ENCODE measurements at regions not wholly inside any gene's neighbourhood (a gene's known extent, or its start where the extent isn't known, plus 50 kb on each side); places are given as distances from the start of the nearest gene placed in this dataset.
A peak's percentile ranks its signal among the peaks of the same experiment; 100 is the strongest.

- ATAC-seq: no peak
Observed at GRCh38 chr13:111640476-111640875, 320.0 kb downstream of the TEX29 start.

DNA sequence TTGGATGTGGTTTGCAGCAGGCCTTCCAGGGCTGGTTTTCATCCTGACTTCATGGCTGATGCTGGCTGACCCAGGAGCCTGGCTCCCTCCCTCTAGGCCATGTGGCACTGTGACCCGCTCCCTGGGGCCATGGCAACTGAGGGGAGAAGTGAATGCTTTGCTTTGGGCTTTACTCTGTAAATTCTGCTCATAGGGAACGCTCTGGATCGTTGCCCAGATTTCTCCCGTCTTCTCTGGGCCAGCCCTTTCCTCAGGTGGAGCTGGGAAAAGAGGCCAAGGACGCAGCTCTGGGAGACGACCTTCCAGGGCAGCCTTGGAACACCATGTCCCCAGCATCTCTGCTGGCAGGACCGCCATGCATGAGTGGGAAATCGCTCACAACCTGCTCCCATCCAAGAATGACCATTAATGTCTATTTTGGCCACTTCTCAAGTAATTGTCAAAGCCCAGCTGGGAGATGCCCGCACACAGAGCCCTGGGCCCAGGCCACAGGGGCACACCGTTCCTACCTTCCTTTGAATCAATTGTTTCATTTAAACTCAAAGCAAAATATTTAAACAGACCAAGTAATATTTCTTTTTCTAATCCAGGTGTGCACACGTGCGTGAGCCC, 321.8 kb downstream of the TEX29 start:
- Histone ChIP-seq H3K9me3 (no peaks in the 10 kb centered on the region), H3K36me3 (no peaks in the 10 kb centered on the region), H3K4me1 (no peaks in the 10 kb centered on the region), H3K27me3 (no peaks in the 10 kb centered on the region), H3K4me3 (no peak overlapping the region), H3K27ac (no peak overlapping the region)
- DNase-seq (no peak), ATAC-seq (no peak)
- intact Hi-C loops (cut with DNase I): no loop called here
- TF ChIP-seq, protein P1, sequence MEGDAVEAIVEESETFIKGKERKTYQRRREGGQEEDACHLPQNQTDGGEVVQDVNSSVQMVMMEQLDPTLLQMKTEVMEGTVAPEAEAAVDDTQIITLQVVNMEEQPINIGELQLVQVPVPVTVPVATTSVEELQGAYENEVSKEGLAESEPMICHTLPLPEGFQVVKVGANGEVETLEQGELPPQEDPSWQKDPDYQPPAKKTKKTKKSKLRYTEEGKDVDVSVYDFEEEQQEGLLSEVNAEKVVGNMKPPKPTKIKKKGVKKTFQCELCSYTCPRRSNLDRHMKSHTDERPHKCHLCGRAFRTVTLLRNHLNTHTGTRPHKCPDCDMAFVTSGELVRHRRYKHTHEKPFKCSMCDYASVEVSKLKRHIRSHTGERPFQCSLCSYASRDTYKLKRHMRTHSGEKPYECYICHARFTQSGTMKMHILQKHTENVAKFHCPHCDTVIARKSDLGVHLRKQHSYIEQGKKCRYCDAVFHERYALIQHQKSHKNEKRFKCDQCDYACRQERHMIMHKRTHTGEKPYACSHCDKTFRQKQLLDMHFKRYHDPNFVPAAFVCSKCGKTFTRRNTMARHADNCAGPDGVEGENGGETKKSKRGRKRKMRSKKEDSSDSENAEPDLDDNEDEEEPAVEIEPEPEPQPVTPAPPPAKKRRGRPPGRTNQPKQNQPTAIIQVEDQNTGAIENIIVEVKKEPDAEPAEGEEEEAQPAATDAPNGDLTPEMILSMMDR (IDR thresholded peaks at IDR 0.05): no peak

More at GRCh38 chr13:111640476-111640875, 320.0 kb downstream of the TEX29 start:
- Histone ChIP-seq H3K27me3 (no peaks in the 10 kb centered on the region), H3K4me3 (no peak overlapping the region), H3K4me1 (no peaks in the 10 kb centered on the region), H3K9me3 (no peaks in the 10 kb centered on the region), H3K27ac (no peak overlapping the region), H3K36me3 (no peaks in the 10 kb centered on the region)
- TF ChIP-seq, protein P1 (IDR thresholded peaks at IDR 0.05): no peak
- DNase-seq: no peak
- intact Hi-C loops (cut with DNase I): no loop called here

DNA sequence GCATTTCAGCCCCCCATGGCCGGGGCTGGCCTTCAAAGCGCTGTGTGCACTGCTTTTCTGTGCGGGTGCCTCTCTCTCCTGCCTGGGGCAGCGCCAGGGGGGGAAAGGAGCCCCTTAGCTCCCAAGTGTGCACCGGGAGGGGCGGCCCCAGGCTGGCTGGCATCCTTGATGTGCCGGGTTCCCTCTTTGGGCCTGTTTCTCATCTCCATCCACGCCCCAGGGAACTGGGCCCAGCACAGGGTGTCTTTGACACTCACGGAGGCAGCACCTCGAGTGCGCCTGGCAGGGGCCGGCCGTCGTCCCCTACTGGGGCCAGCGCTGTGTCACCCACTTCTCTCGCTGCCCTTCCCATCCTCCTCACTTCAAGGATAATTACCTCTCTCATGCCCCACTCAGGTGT, 324.3 kb downstream of the TEX29 start:
- TF ChIP-seq, protein P1 (IDR thresholded peaks at IDR 0.05): no peak
- no peaks in the 10 kb centered on the region for H3K4me1 ChIP-seq
- H3K27me3 ChIP-seq: peaks cover 2% of the 10 kb centered on the region
- intact Hi-C loops (cut with DNase I): no loop called here
- DNase-seq: no peak
- no peaks in the 10 kb centered on the region for H3K36me3 ChIP-seq
- H3K9me3 ChIP-seq: no peaks in the 10 kb centered on the region
- no peak overlapping the region for H3K4me3 ChIP-seq
- peak; percentile 13 for ATAC-seq
- H3K27ac ChIP-seq: no peak overlapping the region

- Histone ChIP-seq H3K9me3 (no peaks in the 10 kb centered on the region), H3K4me1 (no peaks in the 10 kb centered on the region), H3K4me3 (no peak overlapping the region), H3K27me3 (peaks cover 4% of the 10 kb centered on the region), H3K36me3 (no peaks in the 10 kb centered on the region), H3K27ac (no peak overlapping the region)
- TF ChIP-seq, protein P1 (IDR thresholded peaks at IDR 0.05): no peak
- DNase-seq (no peak), ATAC-seq (peak; percentile 15)
- intact Hi-C loops (cut with DNase I): no loop called here
Observed at GRCh38 chr13:111645198-111645597, 324.8 kb downstream of the TEX29 start.

- no peaks in the 10 kb centered on the region for H3K36me3 ChIP-seq
- intact Hi-C loops (cut with DNase I): no loop called here
- H3K4me3 ChIP-seq: no peak overlapping the region
- peaks cover 9% of the 10 kb centered on the region for H3K27me3 ChIP-seq
- TF ChIP-seq, protein P1 (IDR thresholded peaks at IDR 0.05): no peak
- ATAC-seq: peak; percentile 29
- H3K9me3 ChIP-seq: no peaks in the 10 kb centered on the region
- DNase-seq: no peak
- H3K4me1 ChIP-seq: no peaks in the 10 kb centered on the region
- H3K27ac ChIP-seq: no peak overlapping the region
Observed at GRCh38 chr13:111645598-111646455, 325.4 kb downstream of the TEX29 start.

All from upper lobe of right lung (tissue), 1 donor.